Upper lobe of left lung (tissue), 6 donors: ENCODE measurements at regions not wholly inside any gene's neighbourhood (a gene's known extent, or its start where the extent isn't known, plus 50 kb on each side); places are given as distances from the start of the nearest gene placed in this dataset.

ENCODE experiments used
- ATAC-seq, 2 donors: fragments of 200-7000 bp; cut with Tn5 transposase; one replicate each; pipeline ENCODE4 v1.9.1; 2022; ENCODE audit warnings: mild to moderate bottlenecking in 2 of 2, moderate library complexity in 2 of 2; ENCODE audit not compliant: low FRiP score in 2 of 2
- DNase-seq, 2 donors: peaks; one replicate each; pipeline ENCODE4 v3.0.0-alpha.2; 2019 to 2020
- H3K27ac ChIP-seq, 4 donors: fragments of 200-600 bp; sonication (generic); one replicate each; pipeline ENCODE4 v1.5.1; 2016 to 2019
- H3K27me3 ChIP-seq, 4 donors: fragments of 200-600 bp; sonication (generic); one replicate each; pipeline ENCODE4 v1.5.1; 2017 to 2019
- H3K36me3 ChIP-seq, 4 donors: fragments of 200-600 bp; sonication (generic); one replicate each; pipeline ENCODE4 v1.5.1; 2016 to 2019
- H3K4me1 ChIP-seq, 4 donors: fragments of 200-600 bp; sonication (generic); one replicate each; pipeline ENCODE4 v1.5.1; 2018 to 2019
- H3K4me3 ChIP-seq, 4 donors: fragments of 200-600 bp; sonication (generic); one replicate each; pipeline ENCODE4 v1.5.1; 2017 to 2019; ENCODE audit warnings: mild to moderate bottlenecking in 2 of 4, moderate library complexity in 1 of 4
- H3K9me3 ChIP-seq, 4 donors: fragments of 200-600 bp; sonication (generic); one replicate each; pipeline ENCODE4 v1.5.1; 2018 to 2019
- EP300 ChIP-seq, 4 donors: sonication (generic); formaldehyde crosslinking; IDR thresholded peaks; one replicate each; pipeline ENCODE4 v1.5.1; 2017; ENCODE audit warnings: antibody characterized with exemption in 4 of 4, control low read depth in 2 of 4
- POLR2A ChIP-seq, 4 donors: fragments of 450-650 bp; IDR thresholded peaks; one replicate each; pipeline ENCODE4 v1.5.1; 2016 to 2017; ENCODE audit warnings: antibody characterized with exemption in 4 of 4, mild to moderate bottlenecking in 2 of 4
- POLR2AphosphoS5 ChIP-seq, 2 donors: sonication (generic); formaldehyde crosslinking; IDR thresholded peaks; one replicate each; pipeline ENCODE4 v1.5.1; 2017; ENCODE audit warnings: antibody characterized with exemption in 2 of 2
- WGBS, 2 donors: methylation state at CpG; one replicate each; pipeline ENCODE4 v1.1.5; 2017 to 2018; 5-methylcytosine and 5-hydroxymethylcytosine counted together
- TF ChIP-seq, protein P1 (sequence below), 6 experiments: fragments of 450-650 bp in 4 of 6; fragments of 200-600 bp in 2 of 6; sonication (generic) in 2 of 6; IDR thresholded peaks; one replicate each; pipeline ENCODE4 v1.5.1; 2016 to 2019; ENCODE audit warnings: antibody characterized with exemption in 6 of 6
- donor health status: DM: no; HTN: no; CAD: no; lungs with moderate emphysema.
- donor health status: DM: no; HTN: yes; CAD: no; lungs with severe emphysema.

DNA sequence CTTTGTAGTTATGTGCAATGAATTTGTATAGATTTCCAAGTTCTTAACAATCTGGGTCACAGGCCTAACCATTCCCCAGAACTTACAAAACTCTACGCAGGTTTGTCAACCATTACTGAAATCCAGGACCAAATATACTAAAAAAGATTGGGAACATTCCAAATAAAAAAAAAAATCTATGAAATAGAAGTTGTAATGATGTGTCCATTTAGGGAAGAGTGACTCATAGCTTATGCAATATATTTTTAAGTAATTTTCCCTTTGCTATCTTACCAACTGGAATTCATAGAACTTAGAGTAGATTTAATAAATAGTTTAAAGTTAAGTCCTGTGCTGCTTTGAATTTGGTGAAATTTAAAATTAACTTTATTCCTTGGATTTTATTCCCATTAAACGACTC is 393.2 kb downstream of the PMP22 start:
- ATAC-seq (no peak), DNase-seq (no peak)
- Histone ChIP-seq H3K4me1 (no peaks in the 10 kb centered on the region), H3K4me3 (no peak overlapping the region), H3K9me3 (no peaks in the 10 kb centered on the region), H3K36me3 (no peaks in the 10 kb centered on the region), H3K27me3 (no peaks in the 10 kb centered on the region), H3K27ac (no peak overlapping the region)
- TF ChIP-seq POLR2A (IDR thresholded peaks at IDR 0.05) (no peak), POLR2AphosphoS5 (IDR thresholded peaks at IDR 0.05) (no peak), EP300 (IDR thresholded peaks at IDR 0.05) (no peak)
- TF ChIP-seq, protein P1, sequence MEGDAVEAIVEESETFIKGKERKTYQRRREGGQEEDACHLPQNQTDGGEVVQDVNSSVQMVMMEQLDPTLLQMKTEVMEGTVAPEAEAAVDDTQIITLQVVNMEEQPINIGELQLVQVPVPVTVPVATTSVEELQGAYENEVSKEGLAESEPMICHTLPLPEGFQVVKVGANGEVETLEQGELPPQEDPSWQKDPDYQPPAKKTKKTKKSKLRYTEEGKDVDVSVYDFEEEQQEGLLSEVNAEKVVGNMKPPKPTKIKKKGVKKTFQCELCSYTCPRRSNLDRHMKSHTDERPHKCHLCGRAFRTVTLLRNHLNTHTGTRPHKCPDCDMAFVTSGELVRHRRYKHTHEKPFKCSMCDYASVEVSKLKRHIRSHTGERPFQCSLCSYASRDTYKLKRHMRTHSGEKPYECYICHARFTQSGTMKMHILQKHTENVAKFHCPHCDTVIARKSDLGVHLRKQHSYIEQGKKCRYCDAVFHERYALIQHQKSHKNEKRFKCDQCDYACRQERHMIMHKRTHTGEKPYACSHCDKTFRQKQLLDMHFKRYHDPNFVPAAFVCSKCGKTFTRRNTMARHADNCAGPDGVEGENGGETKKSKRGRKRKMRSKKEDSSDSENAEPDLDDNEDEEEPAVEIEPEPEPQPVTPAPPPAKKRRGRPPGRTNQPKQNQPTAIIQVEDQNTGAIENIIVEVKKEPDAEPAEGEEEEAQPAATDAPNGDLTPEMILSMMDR (IDR thresholded peaks at IDR 0.05), result no peak
- 66 to 71% methylated on average over 2 of the region's 2 CpGs for WGBS, 2 donors

DNA sequence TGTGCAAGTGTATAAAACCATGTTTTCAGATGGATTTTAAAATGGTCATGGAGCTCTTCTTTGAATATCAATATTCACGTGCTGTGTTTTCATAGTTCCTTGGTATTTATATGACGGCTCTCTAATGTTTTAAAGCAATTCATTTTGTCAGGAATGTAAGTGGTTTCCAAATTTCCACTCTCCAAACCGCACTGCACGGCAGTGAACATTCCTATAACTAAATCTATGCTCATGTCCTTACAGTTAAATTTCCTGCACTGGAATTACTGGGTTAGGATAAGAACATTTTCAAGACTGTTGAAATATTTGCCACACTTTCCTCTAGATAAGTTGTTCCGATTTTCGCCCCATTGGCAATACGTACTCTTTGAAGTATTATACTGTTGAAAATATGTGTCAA is 398.9 kb downstream of the PMP22 start:
- no peak for ATAC-seq
- Histone ChIP-seq H3K27me3 (no peaks in the 10 kb centered on the region), H3K27ac (no peak overlapping the region), H3K4me3 (no peak overlapping the region), H3K4me1 (no peaks in the 10 kb centered on the region), H3K9me3 (no peaks in the 10 kb centered on the region), H3K36me3 (no peaks in the 10 kb centered on the region)
- no peak for TF ChIP-seq POLR2AphosphoS5 (IDR thresholded peaks at IDR 0.05)
- TF ChIP-seq, protein P1 (IDR thresholded peaks at IDR 0.05), result no peak
- no peak for TF ChIP-seq EP300 (IDR thresholded peaks at IDR 0.05)
- no peak for TF ChIP-seq POLR2A (IDR thresholded peaks at IDR 0.05)
- 66 to 70% methylated on average over 7 of the region's 7 CpGs for WGBS, 2 donors
- DNase-seq, result no peak

DNA sequence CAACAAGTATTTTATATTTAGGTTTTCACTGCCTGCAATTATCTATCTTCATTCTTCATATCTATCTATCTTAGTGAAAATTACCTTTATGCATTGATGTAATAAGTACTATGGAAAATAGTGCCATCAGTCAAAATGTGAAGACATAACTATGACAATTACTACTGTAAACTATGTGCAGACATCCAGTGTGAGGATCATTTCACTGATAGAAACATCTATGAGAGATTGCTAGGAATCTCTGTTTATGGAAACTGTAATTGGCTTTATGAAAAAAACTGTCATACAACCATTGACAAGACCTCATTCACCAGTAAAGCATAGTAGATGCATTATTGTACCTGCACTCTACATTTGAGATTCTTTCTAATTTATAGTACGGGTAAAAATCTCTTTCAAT is 401.0 kb downstream of the PMP22 start:
- Histone ChIP-seq H3K4me1 (no peaks in the 10 kb centered on the region), H3K27ac (no peak overlapping the region), H3K9me3 (no peaks in the 10 kb centered on the region), H3K4me3 (no peak overlapping the region), H3K27me3 (no peaks in the 10 kb centered on the region), H3K36me3 (no peaks in the 10 kb centered on the region)
- DNase-seq (no peak), ATAC-seq (no peak)
- WGBS, 2 donors, result 0 to 58% methylated on average over 1 of the region's 1 CpG
- TF ChIP-seq EP300 (IDR thresholded peaks at IDR 0.05) (no peak), POLR2AphosphoS5 (IDR thresholded peaks at IDR 0.05) (no peak), POLR2A (IDR thresholded peaks at IDR 0.05) (no peak)
- TF ChIP-seq, protein P1 (IDR thresholded peaks at IDR 0.05), result no peak

DNA sequence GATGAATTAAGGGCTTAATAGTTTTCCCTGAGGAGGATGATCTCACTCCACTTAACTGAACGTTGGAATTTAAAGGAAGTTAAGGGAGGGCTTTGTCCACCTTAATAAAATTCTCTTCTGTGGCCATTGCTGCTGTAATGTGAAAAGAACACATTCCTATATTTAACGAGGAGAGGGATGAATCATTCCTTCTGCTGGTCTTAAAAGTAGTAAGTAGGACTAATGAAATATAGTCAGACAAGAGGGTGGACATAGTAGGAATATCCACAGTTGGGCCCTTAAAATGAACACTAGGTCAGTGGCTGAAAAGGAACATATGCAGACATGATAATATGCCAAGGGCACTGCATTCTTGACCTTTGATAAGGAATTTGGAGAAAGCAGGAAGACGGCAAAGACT is 405.6 kb downstream of the PMP22 start:
- Histone ChIP-seq H3K4me3 (no peak overlapping the region), H3K36me3 (no peaks in the 10 kb centered on the region), H3K4me1 (no peaks in the 10 kb centered on the region), H3K9me3 (no peaks in the 10 kb centered on the region), H3K27me3 (no peaks in the 10 kb centered on the region), H3K27ac (no peak overlapping the region)
- DNase-seq, result no peak
- ATAC-seq, result no peak
- WGBS, 2 donors, result 24 to 34% methylated on average over 3 of the region's 3 CpGs
- TF ChIP-seq, protein P1 (IDR thresholded peaks at IDR 0.05), result no peak
- no peak for TF ChIP-seq EP300 (IDR thresholded peaks at IDR 0.05)
- no peak for TF ChIP-seq POLR2AphosphoS5 (IDR thresholded peaks at IDR 0.05)
- no peak for TF ChIP-seq POLR2A (IDR thresholded peaks at IDR 0.05)

DNA sequence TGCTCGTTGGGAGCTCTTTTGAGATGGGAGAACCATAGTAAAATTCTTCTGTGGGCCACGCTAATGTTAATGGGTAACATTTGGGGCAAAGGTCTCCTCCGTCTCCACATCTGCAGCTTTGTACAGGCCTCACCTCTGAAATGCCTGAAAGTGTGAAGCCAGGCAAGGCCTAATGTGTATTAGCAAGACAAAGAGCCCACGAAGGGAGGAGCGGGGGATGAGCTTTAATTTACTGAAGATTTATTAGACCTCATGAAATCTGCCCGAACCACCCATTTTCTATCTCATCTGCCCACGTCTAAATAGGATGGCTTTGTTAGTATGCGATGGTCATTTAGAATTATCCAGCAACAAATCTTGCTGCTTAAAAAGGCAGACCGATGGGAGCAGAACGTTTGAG is 408.9 kb downstream of the PMP22 start:
- Histone ChIP-seq H3K9me3 (no peaks in the 10 kb centered on the region), H3K4me1 (no peaks in the 10 kb centered on the region), H3K4me3 (no peak overlapping the region), H3K27ac (no peak overlapping the region), H3K36me3 (no peaks in the 10 kb centered on the region), H3K27me3 (no peaks in the 10 kb centered on the region)
- no peak for ATAC-seq
- 81 to 86% methylated on average over 10 of the region's 10 CpGs for WGBS, 2 donors
- no peak for DNase-seq
- TF ChIP-seq POLR2AphosphoS5 (IDR thresholded peaks at IDR 0.05) (no peak), POLR2A (IDR thresholded peaks at IDR 0.05) (no peak), EP300 (IDR thresholded peaks at IDR 0.05) (no peak)
- TF ChIP-seq, protein P1 (IDR thresholded peaks at IDR 0.05), result no peak
